MG63 (cell line): ENCODE measurements at regions not wholly inside any gene's neighbourhood (a gene's known extent, or its start where the extent isn't known, plus 50 kb on each side); places are given as distances from the start of the nearest gene placed in this dataset.

Experiments used
- DNase-seq: peaks from one replicate; pipeline ENCODE4 v3.0.0-alpha.2; 2020
- H3K27me3 ChIP-seq: fragments of 250-450 bp; sonication (Bioruptor Pico); 2 replicates; pipeline ENCODE4 v1.5.1; 2020; ENCODE audit warnings: mild to moderate bottlenecking, moderate library complexity
- H3K36me3 ChIP-seq: fragments of 250-450 bp; sonication (Bioruptor Pico); 2 replicates; pipeline ENCODE4 v1.5.1; 2020; ENCODE audit warnings: mild to moderate bottlenecking, moderate library complexity
- H3K4me3 ChIP-seq: fragments of 250-450 bp; sonication (Bioruptor Pico); 2 replicates; pipeline ENCODE4 v1.5.1; 2020; ENCODE audit warnings: mild to moderate bottlenecking, moderate library complexity
- H3K9me3 ChIP-seq: fragments of 250-450 bp; sonication (Bioruptor Pico); 2 replicates; pipeline ENCODE4 v1.5.1; 2020; ENCODE audit warnings: mild to moderate bottlenecking, moderate library complexity

GRCh38 chr1:96979304-96980268, 258.0 kb downstream of the PTBP2 start:
- no peak for DNase-seq
- H3K9me3 ChIP-seq = no peaks in the 10 kb centered on the region
- H3K36me3 ChIP-seq = no peaks in the 10 kb centered on the region
- no peaks in the 10 kb centered on the region for H3K27me3 ChIP-seq
- H3K4me3 ChIP-seq = no peak overlapping the region

DNA sequence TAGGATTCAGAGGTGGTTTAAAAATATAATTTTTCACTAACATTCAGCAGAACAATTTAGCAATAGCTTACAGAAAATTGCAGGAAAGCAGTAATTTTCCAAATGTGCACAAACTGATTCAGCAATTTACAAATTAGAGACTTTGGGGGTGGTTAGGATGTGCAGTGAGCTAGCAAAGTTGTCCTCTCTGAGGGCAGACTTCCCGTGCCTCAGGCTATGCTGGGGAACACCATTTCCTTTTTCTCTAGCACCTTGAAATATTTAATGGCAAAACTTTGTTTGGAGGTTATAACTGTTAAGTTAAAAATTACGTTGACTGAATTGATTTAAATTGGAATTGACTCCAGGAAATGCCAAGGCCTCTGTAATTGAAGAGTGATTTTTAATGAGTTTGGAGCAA, 258.9 kb downstream of the PTBP2 start:
- H3K27me3 ChIP-seq = no peaks in the 10 kb centered on the region
- no peaks in the 10 kb centered on the region for H3K36me3 ChIP-seq
- DNase-seq = no peak
- H3K4me3 ChIP-seq = no peak overlapping the region
- H3K9me3 ChIP-seq = no peaks in the 10 kb centered on the region

DNA sequence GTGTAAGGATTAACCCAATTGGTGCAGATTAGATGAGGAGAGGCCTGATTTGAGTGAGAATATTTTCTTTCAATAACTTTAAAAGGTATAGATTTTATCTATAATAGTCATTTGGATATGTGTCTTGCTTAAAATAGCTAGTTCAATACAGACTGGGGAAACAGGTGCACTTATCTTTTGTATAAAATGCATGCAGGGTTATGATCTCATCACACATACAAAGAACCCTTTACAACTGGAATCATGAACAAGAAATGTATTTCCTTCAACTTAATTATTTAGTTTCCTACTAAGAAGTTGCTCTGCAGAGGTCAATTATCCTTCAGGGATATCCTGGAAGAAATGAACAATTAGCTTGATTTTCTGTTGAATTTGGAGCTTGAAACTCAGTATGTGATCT, 259.6 kb downstream of the PTBP2 start:
- DNase-seq = no peak
- Histone ChIP-seq H3K9me3 (no peaks in the 10 kb centered on the region), H3K27me3 (no peaks in the 10 kb centered on the region), H3K4me3 (no peak overlapping the region), H3K36me3 (no peaks in the 10 kb centered on the region)

DNA sequence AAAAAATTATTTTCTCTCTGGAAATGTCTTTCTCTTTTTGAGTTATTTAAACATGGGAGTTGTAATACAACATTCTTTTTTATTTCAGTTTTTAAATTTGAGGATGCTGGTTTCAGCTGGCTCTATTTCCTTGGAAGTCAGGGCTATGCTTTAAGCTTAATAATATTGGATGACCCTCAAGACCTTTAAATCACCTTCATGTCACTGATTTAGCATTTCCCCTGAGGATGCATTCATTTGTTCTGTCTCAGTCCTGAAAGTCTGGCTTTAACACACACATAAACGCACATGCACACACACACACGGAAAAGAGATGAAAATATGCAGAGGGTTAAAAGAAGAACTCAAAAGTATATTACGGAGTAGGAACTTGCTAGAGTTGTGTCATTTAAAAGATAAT, 260.5 kb downstream of the PTBP2 start:
- Histone ChIP-seq H3K27me3 (no peaks in the 10 kb centered on the region), H3K9me3 (no peaks in the 10 kb centered on the region), H3K36me3 (no peaks in the 10 kb centered on the region), H3K4me3 (no peak overlapping the region)
- no peak for DNase-seq

DNA sequence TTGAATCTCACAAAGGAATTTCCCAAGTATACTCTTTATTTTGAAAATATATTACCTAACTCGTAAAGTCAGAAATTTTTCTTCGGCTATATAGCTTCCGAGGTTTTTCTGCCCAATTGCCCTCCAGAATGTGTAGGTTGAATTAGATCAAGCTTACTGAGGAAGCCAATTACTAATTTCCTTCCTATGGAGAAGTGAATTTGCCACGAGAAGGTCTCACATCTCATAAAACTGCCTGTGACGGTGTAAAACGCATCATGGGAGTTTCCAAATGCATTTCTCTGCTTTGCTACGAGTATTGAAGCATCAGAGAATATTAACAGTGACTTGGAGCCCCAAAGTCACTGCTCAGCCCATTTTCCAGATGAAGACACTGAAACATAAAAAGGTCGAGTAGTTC, 262.3 kb downstream of the PTBP2 start:
- no peaks in the 10 kb centered on the region for H3K9me3 ChIP-seq
- no peak for DNase-seq
- H3K27me3 ChIP-seq = no peaks in the 10 kb centered on the region
- no peaks in the 10 kb centered on the region for H3K36me3 ChIP-seq
- H3K4me3 ChIP-seq = no peak overlapping the region

- no peaks in the 10 kb centered on the region for H3K27me3 ChIP-seq
- no peak overlapping the region for H3K4me3 ChIP-seq
- no peak for DNase-seq
- no peaks in the 10 kb centered on the region for H3K9me3 ChIP-seq
- no peaks in the 10 kb centered on the region for H3K36me3 ChIP-seq
Observed at GRCh38 chr1:96987186-96987703, 265.7 kb downstream of the PTBP2 start.

DNA sequence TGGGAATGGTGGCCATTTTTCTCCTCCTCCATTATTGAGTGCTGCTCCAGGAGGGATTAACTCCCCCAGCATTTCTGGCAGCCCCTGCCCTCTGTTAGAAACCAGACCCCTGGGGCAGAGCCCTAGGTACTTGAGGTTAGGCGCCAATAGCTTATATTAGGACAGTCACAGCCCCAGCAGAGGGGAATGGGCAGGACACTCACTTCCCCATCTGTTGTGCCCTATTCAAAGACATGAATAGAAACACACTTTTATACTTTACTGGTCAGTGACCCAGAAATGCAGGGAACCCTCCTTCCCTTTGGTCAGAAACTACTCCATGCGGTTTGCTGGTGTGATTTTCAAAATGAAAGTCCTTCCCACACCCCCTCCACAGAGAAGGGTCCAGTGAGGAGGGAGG, 267.7 kb downstream of the PTBP2 start:
- no peaks in the 10 kb centered on the region for H3K36me3 ChIP-seq
- no peaks in the 10 kb centered on the region for H3K27me3 ChIP-seq
- no peak for DNase-seq
- H3K4me3 ChIP-seq = no peak overlapping the region
- H3K9me3 ChIP-seq = no peaks in the 10 kb centered on the region

GRCh38 chr1:96990136-96990535, 268.6 kb downstream of the PTBP2 start:
- Histone ChIP-seq H3K36me3 (no peaks in the 10 kb centered on the region), H3K4me3 (no peak overlapping the region), H3K27me3 (no peaks in the 10 kb centered on the region), H3K9me3 (no peaks in the 10 kb centered on the region)
- DNase-seq = no peak

DNA sequence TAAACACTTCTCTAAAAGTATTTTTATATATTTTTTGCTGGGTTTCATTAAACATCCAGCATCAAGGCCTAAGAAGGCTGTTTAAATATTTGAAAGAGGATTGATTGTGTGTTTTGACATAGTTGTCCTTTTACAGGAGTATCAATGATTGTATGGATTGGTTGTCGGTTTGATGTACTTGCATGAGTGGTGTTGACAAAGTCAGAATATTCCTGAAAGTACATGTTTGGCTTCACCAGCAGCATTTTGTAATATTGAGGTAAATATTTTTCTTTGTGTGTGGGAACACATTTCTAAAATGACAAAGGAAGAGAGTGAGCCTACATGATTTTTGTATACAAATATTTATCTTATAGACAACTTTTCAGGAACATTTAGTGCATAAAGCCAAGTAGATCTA, 269.7 kb downstream of the PTBP2 start:
- H3K4me3 ChIP-seq = no peak overlapping the region
- no peaks in the 10 kb centered on the region for H3K27me3 ChIP-seq
- no peaks in the 10 kb centered on the region for H3K9me3 ChIP-seq
- H3K36me3 ChIP-seq = no peaks in the 10 kb centered on the region
- no peak for DNase-seq

DNA sequence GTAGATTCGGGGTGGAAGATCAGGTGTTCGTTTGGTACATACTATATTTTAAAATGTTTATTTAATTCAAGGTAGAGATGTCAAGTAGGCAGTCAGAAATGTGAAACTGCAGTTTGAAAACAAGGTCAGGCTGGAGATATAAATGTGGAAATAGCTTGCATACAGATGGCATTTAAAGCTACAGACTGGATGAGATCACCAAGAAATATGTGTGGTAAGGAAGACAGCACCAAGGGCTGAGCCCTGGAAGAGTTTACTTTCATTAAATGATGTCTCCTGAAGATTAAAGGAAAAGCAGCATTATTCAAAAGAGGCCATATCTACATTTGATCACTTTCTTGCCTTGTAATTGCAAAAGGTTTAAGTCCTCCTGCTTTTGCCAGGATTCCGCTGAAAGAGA, 271.3 kb downstream of the PTBP2 start:
- H3K36me3 ChIP-seq = no peaks in the 10 kb centered on the region
- H3K27me3 ChIP-seq = no peaks in the 10 kb centered on the region
- no peaks in the 10 kb centered on the region for H3K9me3 ChIP-seq
- DNase-seq = no peak
- H3K4me3 ChIP-seq = no peak overlapping the region

- H3K27me3 ChIP-seq = no peaks in the 10 kb centered on the region
- no peak for DNase-seq
- H3K4me3 ChIP-seq = no peak overlapping the region
- no peaks in the 10 kb centered on the region for H3K9me3 ChIP-seq
- H3K36me3 ChIP-seq = no peaks in the 10 kb centered on the region
Observed at GRCh38 chr1:96995351-96995750, 273.8 kb downstream of the PTBP2 start.

- Histone ChIP-seq H3K36me3 (no peaks in the 10 kb centered on the region), H3K27me3 (no peaks in the 10 kb centered on the region), H3K4me3 (no peak overlapping the region), H3K9me3 (no peaks in the 10 kb centered on the region)
- no peak for DNase-seq
Observed at GRCh38 chr1:96996001-96996400, 274.4 kb downstream of the PTBP2 start.

DNA sequence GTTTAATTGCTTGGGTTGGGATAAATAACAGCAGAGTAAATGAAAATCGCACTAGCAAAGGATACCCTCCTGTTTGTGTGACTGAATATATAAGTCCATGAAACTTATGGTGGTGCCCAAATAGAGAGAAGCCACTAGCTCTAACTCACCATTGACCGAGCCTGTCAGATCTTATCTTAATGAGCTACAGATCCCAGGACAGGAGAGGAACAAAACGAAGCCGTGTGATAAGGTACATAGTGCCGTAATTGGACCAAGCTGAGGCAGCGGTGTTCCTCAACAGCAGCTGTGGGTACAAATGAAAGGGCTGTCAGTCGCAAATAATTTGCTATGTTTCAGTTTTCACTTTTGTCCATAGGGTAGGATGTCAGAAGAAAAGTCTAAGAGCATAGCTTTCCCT, 276.1 kb downstream of the PTBP2 start:
- no peak overlapping the region for H3K4me3 ChIP-seq
- H3K36me3 ChIP-seq = no peaks in the 10 kb centered on the region
- no peak for DNase-seq
- H3K27me3 ChIP-seq = no peaks in the 10 kb centered on the region
- no peaks in the 10 kb centered on the region for H3K9me3 ChIP-seq

DNA sequence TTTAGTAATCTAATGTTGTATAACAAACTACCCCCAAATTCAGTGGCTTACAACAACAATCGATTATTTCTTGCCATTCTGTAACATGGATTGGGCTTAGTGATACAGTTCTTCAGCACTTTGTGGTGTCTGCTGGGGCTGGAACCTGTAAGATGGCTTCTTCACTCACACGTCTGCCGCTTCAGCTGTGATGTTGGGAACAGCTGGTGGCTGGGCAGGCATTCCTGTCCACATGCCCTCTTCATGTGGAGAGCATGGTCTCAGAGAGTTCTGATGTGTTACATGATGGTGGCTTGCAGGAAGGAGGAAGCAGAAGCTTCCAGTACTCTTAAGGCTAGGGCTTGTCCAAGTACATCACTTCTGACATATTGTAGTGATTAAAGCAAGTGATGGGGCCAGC, 276.9 kb downstream of the PTBP2 start:
- no peaks in the 10 kb centered on the region for H3K9me3 ChIP-seq
- H3K4me3 ChIP-seq = no peak overlapping the region
- H3K36me3 ChIP-seq = no peaks in the 10 kb centered on the region
- no peaks in the 10 kb centered on the region for H3K27me3 ChIP-seq
- DNase-seq = no peak

- no peaks in the 10 kb centered on the region for H3K36me3 ChIP-seq
- DNase-seq = no peak
- no peaks in the 10 kb centered on the region for H3K9me3 ChIP-seq
- H3K27me3 ChIP-seq = no peaks in the 10 kb centered on the region
- no peak overlapping the region for H3K4me3 ChIP-seq
Observed at GRCh38 chr1:96999191-96999590, 277.6 kb downstream of the PTBP2 start.

GRCh38 chr1:97004054-97004453, 282.5 kb downstream of the PTBP2 start:
- no peaks in the 10 kb centered on the region for H3K27me3 ChIP-seq
- DNase-seq = no peak
- no peaks in the 10 kb centered on the region for H3K36me3 ChIP-seq
- no peak overlapping the region for H3K4me3 ChIP-seq
- no peaks in the 10 kb centered on the region for H3K9me3 ChIP-seq

DNA sequence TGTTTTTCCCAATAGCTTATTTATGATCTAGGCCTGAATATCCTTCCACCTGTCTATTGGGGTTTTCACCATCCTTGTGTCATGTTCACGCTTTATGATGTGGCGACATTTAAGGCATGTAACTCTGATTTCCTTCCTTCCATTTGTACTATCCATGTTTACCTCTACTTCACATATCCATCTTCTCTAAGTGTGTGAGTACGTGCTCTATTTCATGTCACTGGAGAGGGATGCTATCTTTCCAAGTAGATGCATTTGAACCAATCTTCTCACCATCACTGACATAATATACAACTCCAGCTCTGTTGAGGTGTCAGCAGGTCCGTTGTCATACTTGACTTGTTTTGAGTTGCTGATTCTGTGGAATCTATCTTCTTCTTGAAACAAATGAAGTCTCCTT, 283.2 kb downstream of the PTBP2 start:
- DNase-seq = no peak
- no peaks in the 10 kb centered on the region for H3K27me3 ChIP-seq
- no peaks in the 10 kb centered on the region for H3K9me3 ChIP-seq
- no peaks in the 10 kb centered on the region for H3K36me3 ChIP-seq
- H3K4me3 ChIP-seq = no peak overlapping the region

DNA sequence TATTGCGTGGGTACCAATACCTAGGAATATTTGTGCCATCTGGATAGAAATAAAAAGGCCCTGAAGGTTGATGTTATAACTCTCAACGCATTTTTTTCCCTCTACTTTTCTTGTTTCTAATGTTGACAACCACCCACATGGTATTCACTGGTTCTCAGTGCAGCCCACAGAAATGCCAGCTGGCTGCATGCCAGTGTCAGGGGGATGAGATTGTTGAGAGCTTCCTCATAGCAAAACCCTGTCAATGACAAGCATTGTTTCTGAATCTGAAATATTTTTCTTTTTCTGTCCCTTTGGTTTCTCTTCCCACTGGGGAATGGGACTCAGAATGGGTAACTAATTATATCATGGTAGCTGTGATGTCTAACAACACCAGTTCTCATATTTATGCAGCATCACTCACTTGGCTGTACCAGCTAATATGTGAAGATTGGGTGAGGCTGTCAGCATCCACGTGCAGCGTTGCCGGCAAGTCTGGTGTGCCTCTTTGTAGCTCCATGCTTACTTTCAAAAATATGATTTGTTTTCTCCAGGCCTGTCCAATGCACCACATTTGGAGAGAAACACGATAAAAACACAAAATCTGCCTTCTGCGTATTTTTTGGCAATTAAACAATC, 284.6 kb downstream of the PTBP2 start:
- Histone ChIP-seq H3K9me3 (no peaks in the 10 kb centered on the region), H3K4me3 (no peak overlapping the region), H3K36me3 (no peaks in the 10 kb centered on the region), H3K27me3 (no peaks in the 10 kb centered on the region)
- peak; percentile 58 for DNase-seq
